AG04449 (cell line): ENCODE measurements at regions not wholly inside any gene's neighbourhood (a gene's known extent, or its start where the extent isn't known, plus 50 kb on each side); places are given as distances from the start of the nearest gene placed in this dataset.
"Not testable (repeated sequence)": the region's sequence is repeated elsewhere in the genome, so short reads cannot be mapped to it uniquely, and the experiment has no call there.

Experiments
- CTCF ChIA-PET: fragments of 350-600 bp; formaldehyde crosslinking; extraction: SDS; loops from one replicate; lab custom pipeline; 2021; ENCODE audit warnings: antibody characterized with exemption; lab: Yijun Ruan, JAX
- POLR2A ChIA-PET: fragments of 400-600, 350-600 bp; formaldehyde crosslinking; extraction: SDS; loops from one replicate; lab custom pipeline; 2020; ENCODE audit warnings: antibody characterized with exemption, inconsistent platforms; lab: Yijun Ruan, JAX
- DNase-seq: peaks from one replicate; pipeline ENCODE4 v3.0.0-alpha.2; 2010; ENCODE audit warnings: low read depth, low spot score
- H3K4me3 ChIP-seq: 2 replicates; pipeline ENCODE4 v1.5.1; 2011; ENCODE audit warnings: low read depth, mild to moderate bottlenecking, control low read depth, low read length

DNA sequence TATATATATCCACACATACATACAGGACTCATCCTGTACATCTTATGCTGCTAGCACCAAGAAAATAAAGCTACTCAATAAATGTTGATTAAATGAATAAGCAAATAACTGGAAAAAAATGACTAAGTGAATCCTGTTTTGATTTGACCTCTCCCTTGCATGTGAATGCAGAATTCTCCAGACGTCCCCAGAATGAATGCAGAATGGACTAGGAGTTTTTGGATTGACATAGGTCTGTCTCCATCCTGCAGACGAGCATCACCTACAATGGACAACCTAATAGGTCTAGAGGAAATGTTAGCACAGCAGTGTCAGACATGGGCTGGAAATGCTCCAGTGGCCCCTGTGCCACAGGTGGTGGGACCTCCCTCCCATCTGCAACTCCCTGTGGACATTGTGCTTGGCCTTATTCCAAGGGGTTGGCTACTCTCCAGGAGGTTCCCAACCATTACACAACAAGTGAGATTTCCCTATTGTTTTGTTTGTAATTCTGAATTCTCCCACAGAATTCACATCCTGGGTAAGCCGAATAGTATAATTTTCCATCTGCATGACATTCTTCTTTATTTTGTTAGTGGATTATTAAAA lies 337.3 kb upstream of the NBPF12 start:
- CTCF ChIA-PET, DNase-seq, POLR2A ChIA-PET, H3K4me3 ChIP-seq: not testable (repeated sequence)

DNA sequence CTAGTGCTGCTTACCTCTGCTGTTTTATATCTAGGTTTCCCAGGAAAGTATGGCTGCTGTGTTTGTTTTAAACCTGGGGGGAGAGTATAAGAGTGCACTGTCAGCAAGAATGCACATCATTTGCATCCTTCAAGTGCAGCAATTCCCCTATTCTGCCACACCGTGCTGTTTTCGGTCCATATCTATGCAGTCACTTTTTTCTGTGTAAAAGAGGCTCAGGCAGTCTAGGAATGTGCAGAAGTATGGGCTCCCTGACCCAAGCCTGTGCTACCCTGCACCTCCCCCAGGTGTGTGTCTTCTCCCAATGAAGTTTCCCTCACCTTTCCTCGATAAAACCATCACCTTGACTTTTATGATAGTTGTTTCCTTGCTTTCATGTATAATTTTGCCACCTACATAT lies 338.2 kb upstream of the NBPF12 start:
- CTCF ChIA-PET, POLR2A ChIA-PET, DNase-seq, H3K4me3 ChIP-seq: not testable (repeated sequence)

DNA sequence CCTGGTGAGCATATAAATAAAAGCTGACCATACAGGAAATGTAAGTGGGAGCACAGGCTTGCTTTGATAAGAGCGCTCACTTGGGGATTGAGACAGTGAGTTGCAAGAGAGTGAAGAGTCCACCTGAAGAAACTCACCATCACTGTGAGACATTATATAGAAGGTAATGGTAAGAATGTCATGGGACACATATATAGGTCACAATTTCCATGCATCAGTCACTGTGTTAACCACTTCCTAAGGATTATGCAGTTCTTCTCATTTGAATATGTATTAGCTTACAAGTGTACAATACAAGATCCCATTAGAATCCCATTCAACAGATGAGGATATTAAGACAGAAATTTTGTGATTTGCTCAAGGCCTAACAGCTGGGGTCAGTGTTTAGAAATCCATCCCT lies 352.4 kb upstream of the NOTCH2NLA start:
- POLR2A ChIA-PET, DNase-seq, CTCF ChIA-PET, H3K4me3 ChIP-seq: not testable (repeated sequence)

DNA sequence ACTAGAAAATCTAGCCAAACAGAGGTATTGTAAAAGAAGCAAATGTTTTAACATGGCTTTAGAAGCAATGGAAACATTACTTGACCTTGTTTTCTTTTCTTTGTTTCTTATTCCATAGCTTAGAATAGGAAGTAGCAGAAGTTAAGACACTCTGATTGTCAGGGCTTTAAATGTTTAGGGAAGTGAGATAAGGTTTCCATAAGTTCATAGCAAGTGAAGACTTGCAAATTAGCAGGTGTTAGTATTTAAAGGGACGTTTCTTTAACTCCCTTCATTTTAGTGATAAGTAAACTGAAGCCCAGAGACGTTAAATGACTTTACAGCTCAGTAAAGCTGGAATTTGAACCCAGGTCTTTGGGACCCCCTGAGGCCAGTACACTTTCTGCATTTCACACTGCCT lies 338.7 kb upstream of the NOTCH2NLA start:
- DNase-seq, H3K4me3 ChIP-seq, POLR2A ChIA-PET, CTCF ChIA-PET: not testable (repeated sequence)

DNA sequence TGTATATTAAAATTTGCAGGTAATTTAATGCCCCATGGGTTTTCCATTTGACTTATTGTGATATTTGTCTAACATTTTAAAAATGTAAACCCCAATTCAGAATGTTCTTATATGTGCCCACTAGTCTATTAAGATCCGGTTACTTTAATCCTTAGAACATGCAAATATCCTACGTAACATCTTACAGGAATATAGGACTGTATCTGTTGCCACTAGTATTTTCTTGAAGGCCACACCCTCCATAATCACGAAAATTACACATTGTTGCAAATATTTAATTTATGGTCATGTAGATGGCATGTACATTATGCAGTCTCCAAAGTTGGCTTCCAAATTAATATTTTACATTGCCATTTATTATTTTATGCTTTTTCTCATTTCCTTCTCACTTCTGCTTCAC lies 329.2 kb upstream of the NOTCH2NLA start:
- H3K4me3 ChIP-seq, CTCF ChIA-PET, DNase-seq, POLR2A ChIA-PET: not testable (repeated sequence)

DNA sequence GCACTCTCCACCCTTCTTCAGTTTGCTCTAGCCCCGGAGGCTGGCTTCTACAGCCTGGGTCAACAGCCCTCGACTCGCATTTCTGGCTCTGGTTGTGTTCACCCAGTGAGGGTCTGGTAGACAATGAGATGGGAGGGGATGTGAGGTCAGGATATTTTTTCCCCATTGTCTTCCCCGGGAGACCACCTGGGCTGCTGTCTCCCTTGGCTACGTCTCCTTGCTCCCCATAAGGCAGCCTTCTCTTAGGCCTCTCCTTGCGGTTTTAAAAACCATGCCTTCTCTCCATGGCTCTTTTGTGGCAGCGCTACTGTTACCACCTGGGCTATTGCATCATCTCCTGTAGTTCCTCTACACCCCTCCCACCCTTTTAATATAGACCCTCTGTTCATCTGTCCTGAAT lies 327.6 kb upstream of the NOTCH2NLA start:
- H3K4me3 ChIP-seq, DNase-seq, POLR2A ChIA-PET, CTCF ChIA-PET: not testable (repeated sequence)

DNA sequence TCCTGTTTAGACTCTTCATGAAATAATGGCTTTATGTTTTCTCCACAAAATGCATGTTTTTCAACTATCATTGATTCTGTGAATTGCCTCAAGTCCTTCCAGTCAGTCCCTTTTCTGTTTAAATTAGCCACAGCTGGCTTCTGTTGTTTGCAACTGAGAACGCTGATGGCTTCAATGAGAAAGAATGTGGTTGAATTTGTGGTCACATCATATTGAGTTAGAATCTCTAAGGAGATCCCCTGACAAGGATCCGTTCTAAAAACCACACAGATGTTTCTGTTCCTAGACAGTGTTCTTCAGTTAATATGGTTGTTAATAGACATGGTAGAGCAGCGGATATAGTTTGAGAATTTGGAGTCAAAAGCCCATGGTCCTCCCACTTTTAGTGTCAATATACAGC lies 323.6 kb upstream of the NOTCH2NLA start:
- CTCF ChIA-PET, POLR2A ChIA-PET: not testable (repeated sequence)

DNA sequence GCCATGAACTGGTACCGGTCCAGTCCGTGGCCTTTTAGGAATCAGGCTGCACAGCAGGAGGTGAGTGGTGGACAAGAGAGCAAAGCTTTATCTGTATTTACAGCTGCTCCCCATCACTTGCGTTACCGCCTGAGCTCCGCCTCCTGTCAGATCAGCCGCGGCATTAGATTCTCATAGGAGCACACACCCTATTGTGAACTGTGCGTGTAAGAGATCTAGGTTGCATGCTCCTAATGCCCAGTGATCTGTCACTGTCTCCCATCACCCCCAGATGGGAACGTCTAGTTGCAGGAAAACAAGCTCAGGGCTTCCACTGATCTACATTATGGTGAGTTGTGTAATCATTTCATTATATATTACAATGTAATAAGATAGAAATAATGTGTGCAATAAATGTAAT lies 319.9 kb upstream of the NOTCH2NLA start:
- DNase-seq, CTCF ChIA-PET, POLR2A ChIA-PET: not testable (repeated sequence)

More for the DNA sequence above, 323.6 kb upstream of the NOTCH2NLA start:
- DNase-seq, H3K4me3 ChIP-seq: not testable (repeated sequence)

DNA sequence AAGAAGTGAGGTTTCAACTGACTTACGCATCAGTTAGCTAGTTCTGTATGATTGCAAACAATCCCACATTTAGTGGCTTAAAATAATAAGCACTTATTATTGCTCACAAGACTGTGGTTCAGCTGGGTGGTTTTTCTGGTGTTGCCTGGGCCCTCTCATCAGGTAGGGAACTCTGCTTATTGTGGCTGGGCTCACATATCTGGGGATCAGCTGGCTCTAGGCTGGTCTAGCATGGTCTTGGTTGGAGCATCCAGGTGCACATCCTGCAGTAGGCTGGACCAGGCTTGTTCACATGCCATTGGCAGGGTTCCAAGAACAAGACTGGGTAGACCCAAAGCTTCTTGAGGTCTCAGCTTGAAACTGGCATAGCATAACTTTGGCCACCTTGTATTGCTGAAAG lies 317.4 kb upstream of the NOTCH2NLA start:
- CTCF ChIA-PET, DNase-seq, POLR2A ChIA-PET, H3K4me3 ChIP-seq: not testable (repeated sequence)

More for the DNA sequence above, 319.9 kb upstream of the NOTCH2NLA start:
- not testable (repeated sequence) for H3K4me3 ChIP-seq

DNA sequence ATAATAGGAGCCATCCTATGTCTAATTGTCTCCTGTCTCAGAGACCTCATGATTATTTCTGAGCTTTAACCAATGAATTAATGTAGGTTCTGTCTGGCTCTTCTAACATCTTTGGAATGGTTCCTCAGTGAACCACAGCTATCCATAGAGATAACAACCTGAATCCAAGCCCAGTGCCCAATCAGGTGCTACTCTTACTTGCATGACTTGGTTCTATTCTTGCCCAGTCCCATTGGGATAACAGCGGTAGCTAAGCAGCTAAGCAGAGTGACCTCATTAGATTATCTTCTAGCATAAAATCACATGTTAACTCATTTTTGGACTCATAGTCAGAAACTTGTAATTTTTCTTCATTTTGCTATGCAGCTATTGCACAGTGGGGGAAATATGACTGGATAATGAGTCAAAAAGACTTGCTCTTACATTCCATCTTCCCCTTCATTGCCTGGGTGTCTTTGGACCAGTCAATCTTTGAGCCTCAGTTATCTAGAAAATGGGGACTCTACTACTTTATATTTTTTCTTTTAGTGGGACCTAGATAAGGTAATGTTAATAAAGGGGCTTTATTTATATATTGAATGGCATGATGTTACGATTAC lies 309.1 kb upstream of the NOTCH2NLA start:
- POLR2A ChIA-PET, H3K4me3 ChIP-seq, CTCF ChIA-PET, DNase-seq: not testable (repeated sequence)

DNA sequence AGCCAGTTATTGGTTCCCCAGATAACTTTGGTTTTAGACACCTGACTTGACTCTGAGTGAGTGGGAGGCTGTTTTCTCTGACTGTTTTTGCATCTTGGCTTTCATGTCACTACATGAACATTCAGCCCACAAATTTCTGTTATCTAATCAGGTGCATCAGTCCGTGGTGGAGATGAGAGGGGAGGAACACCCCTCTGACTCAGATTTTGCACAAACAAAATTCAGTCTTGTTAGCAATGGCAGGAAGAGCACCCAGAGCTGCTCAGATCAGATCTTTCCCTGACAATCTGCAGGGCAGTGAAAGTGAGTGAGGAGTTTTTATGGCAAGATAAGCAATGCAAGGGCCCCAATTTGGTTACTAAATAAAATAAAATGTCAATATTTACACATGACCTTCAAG lies 307.2 kb upstream of the NOTCH2NLA start:
- H3K4me3 ChIP-seq, CTCF ChIA-PET, POLR2A ChIA-PET, DNase-seq: not testable (repeated sequence)

DNA sequence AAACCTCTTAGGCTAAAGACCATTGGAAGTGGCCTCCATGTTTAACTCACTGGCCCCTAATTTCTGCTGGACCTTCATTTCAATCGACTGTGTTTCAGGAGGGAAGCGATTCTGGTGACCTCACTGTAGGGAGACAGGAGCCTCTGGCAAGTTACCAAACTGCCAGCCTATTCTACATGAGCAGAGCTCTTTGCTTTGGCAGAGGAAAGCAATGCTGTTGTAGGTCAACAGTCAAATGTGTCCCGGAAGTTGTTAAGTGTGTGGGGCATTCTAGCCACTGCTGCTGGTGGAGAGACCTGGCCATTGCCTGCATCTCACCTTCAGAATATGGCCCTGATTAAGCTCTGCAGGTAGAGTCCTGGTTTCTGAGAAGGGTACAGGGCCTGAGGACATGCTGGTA lies 306.8 kb upstream of the NOTCH2NLA start:
- H3K4me3 ChIP-seq, POLR2A ChIA-PET, CTCF ChIA-PET, DNase-seq: not testable (repeated sequence)

DNA sequence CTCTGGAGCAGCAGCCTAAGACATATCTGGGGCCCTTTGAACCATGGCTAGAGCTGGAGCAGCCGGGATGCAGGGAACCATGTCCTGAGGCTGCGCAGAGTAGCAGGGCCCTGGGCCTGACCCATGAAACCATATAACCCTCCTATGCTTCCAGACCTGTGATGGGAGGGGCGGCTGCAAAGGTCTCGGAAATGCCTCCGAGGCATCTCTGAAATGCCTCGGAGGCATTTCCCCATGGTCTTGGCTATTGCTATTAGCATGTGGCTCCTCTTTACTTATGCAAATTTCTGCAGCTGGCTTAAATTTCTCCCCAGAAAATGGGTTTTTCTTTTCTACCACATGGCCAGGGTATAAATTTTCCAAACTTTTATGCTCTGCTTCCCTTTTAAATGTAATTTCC lies 302.1 kb upstream of the NOTCH2NLA start:
- CTCF ChIA-PET, H3K4me3 ChIP-seq, DNase-seq, POLR2A ChIA-PET: not testable (repeated sequence)

DNA sequence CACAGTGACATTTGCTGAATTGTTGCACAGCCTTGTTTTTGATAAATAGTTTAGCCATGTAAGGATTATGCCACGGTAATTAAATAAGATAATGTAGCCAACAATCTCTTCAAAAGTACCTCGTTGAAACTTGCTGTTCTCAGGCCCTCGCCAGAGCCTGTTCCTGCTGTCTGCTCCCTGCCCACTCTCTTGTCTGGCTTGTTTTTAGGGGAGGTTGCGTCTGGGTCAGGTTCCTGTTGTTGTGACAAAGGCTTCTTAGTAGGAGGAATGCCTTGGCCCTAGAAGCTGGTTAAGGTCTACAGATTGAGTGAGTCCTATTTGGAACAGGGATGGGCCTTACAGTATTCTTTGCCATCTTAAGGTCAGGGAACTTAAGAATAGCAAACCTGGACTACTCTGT lies 294.0 kb upstream of the NOTCH2NLA start:
- POLR2A ChIA-PET, DNase-seq, CTCF ChIA-PET, H3K4me3 ChIP-seq: not testable (repeated sequence)

DNA sequence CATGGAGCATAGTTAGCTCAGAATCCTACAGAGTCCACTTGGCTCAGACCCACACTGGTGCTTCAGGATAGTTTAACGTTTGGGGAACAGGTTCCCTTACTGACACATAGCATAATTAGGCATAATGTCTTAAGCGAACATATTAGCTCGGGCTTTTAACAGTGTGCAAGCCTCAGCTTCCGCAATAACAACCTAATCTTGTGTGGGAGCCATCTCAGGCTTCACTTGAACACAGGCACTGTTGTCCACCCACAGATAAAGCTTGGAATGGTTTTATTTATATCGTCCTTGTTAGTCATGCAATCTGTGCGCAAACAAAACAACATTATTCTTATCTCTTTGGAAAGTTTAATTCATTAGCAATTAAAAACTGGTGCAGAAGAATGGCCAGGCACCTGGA lies 293.5 kb upstream of the NOTCH2NLA start:
- POLR2A ChIA-PET, DNase-seq, H3K4me3 ChIP-seq, CTCF ChIA-PET: not testable (repeated sequence)

DNA sequence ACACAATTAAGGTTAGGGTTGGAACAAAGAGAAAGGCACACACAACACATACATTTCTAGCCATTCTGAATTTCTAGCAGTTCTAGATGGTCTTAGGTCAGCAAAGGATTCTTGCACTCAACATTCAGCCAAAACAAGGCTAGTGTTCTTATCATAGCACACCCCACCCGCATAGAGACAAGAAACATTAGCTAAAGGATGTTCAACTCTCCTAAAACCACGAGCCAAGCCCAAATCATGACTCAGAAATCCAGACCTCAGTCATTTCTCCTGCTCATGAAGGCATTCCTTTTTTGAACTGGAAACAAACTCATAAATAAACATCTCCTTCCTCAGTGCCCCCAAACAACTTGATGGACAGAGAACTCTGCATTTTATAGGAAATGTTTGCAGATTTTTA lies 293.0 kb upstream of the NOTCH2NLA start:
- DNase-seq, CTCF ChIA-PET, H3K4me3 ChIP-seq, POLR2A ChIA-PET: not testable (repeated sequence)

DNA sequence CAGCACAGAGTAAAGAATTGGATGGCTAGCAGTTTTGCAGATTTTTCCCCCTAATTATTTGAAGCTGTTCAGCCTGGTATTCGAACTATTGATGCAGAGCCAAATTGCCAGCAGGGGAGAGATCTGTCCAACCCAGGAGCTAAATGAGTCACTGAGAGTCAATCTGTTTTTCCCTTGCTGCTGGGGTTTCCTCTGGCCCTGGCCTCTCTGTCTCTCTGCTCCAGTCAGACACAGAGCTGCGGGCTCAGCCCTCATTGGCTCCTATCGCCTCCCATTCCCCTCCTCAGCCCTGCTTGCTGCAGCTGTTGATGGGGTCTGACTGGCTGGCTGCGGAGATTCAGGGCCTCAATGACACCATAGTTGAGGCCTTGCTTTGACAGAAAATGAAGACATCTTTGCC lies 284.9 kb upstream of the NOTCH2NLA start:
- DNase-seq, POLR2A ChIA-PET, CTCF ChIA-PET: not testable (repeated sequence)

More for the DNA sequence above, 284.9 kb upstream of the NOTCH2NLA start:
- not testable (repeated sequence) for H3K4me3 ChIP-seq
